Heart left ventricle (tissue), 13 donors: ENCODE measurements at regions not wholly inside any gene's neighbourhood (a gene's known extent, or its start where the extent isn't known, plus 50 kb on each side); places are given as distances from the start of the nearest gene placed in this dataset.

Experiments
- POLR2A ChIP-seq, 2 donors: fragments of 450-650 bp; IDR thresholded peaks; one replicate each; pipeline ENCODE4 v1.6.1; 2017; ENCODE audit warnings: antibody characterized with exemption in 2 of 2, mild to moderate bottlenecking in 2 of 2, moderate library complexity in 2 of 2
- TF ChIP-seq, protein P1 (sequence below), 12 donors: fragments of 200-600 bp; sonication (generic) in 4 of 12; IDR thresholded peaks; one replicate each; pipeline versions ENCODE4 v1.5.0 to v1.8.0; 2018 to 2022; ENCODE audit warnings: antibody characterized with exemption in 12 of 12, mild to moderate bottlenecking in 5 of 12
- donor health status: ischemic (EF 13 %, LVEDD 7.1; RV severe dilation, severe dysfunction).
- donor health status: DM: no; HTN: yes; CAD: no.
- donor health status: DM: no; HTN: no; CAD: no.
- donor health status: ischemic (EF 25% LVEDD 6.9; RV normal size, moderate dysfunction).
- donor health status: ischemic (EF 25% LVEDD 5.7; RV mildly dilated, moderate dysfunction).
- donor health status: ischemic (EF 35%, LVEDD 5.7; RV mildly dilated, moderate dysfunction).
- donor health status: nonischemic (EF 11% LVEDD 7.7; RV severe dilation, severe dysfunction).
- donor health status: DM: yes; HTN: yes; CAD: no.
- donor health status: PGD.
- donor health status: ischemic (EF 29% LVEDD 5.4; RV normal size, mild dysfunction).
- donor health status: nonischemic (EF 23%, LVEDD 6.1; RV moderate dilation, normal function).

DNA sequence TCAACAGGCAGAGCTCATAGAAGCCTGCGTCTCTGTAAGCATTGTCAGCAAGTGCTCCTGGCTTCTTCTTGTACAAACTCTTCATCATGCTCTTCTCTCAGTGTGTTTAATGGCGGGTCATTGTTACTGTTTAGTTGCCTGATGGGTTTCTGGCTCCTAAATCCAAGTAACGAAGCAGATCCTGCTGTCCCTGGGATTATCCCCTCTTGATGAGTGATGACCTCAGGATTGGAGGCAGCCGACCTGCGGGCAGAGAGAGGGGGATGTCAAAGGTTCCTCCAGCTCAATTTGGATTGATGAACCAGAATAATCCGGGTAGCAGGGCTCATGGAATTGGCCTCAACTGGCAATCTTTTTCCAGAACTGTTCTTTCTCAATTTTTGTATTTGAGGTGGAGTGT, 66.1 kb upstream of the BARHL2 start:
- TF ChIP-seq, protein P1, sequence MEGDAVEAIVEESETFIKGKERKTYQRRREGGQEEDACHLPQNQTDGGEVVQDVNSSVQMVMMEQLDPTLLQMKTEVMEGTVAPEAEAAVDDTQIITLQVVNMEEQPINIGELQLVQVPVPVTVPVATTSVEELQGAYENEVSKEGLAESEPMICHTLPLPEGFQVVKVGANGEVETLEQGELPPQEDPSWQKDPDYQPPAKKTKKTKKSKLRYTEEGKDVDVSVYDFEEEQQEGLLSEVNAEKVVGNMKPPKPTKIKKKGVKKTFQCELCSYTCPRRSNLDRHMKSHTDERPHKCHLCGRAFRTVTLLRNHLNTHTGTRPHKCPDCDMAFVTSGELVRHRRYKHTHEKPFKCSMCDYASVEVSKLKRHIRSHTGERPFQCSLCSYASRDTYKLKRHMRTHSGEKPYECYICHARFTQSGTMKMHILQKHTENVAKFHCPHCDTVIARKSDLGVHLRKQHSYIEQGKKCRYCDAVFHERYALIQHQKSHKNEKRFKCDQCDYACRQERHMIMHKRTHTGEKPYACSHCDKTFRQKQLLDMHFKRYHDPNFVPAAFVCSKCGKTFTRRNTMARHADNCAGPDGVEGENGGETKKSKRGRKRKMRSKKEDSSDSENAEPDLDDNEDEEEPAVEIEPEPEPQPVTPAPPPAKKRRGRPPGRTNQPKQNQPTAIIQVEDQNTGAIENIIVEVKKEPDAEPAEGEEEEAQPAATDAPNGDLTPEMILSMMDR (IDR thresholded peaks at IDR 0.05), result no peak
- no peak for TF ChIP-seq POLR2A (IDR thresholded peaks at IDR 0.05)
